Upper lobe of right lung (tissue), 1 donor: ENCODE measurements at regions not wholly inside any gene's neighbourhood (a gene's known extent, or its start where the extent isn't known, plus 50 kb on each side); places are given as distances from the start of the nearest gene placed in this dataset.

Source experiments
- ATAC-seq: fragments of 200-7000 bp; cut with Tn5 transposase; one replicate; pipeline ENCODE4 v1.9.1; 2020; ENCODE audit warnings: mild to moderate bottlenecking, moderate library complexity
- DNase-seq: peaks from one replicate; pipeline ENCODE4 v3.0.0-alpha.2; 2020
- H3K27ac ChIP-seq: fragments of 200-600 bp; one replicate; pipeline ENCODE4 v1.8.0; 2022
- H3K27me3 ChIP-seq: fragments of 200-600 bp; one replicate; pipeline ENCODE4 v1.8.0; 2022; ENCODE audit warnings: mild to moderate bottlenecking
- H3K36me3 ChIP-seq: fragments of 200-600 bp; one replicate; pipeline ENCODE4 v1.8.0; 2022
- H3K4me1 ChIP-seq: fragments of 200-600 bp; one replicate; pipeline ENCODE4 v1.8.0; 2022
- H3K4me3 ChIP-seq: fragments of 200-600 bp; one replicate; pipeline ENCODE4 v1.8.0; 2022; ENCODE audit warnings: mild to moderate bottlenecking
- H3K9me3 ChIP-seq: fragments of 200-600 bp; one replicate; pipeline ENCODE4 v1.8.0; 2022
- CTCF ChIP-seq: fragments of 200-600 bp; IDR thresholded peaks from one replicate; pipeline ENCODE4 v1.8.0; 2022; ENCODE audit warnings: antibody characterized with exemption
- intact Hi-C: fragments of 100-400 bp; cut with DNase I; formaldehyde crosslinking; loops from one replicate; pipeline ENCODE4 v1.11.0; 2022
- donor health status: DM: no; HTN: yes; CAD: no; lungs with severe emphysema.

GRCh38 chr21:22758478-22758877 is 1760.3 kb downstream of the NCAM2 start:
- Histone ChIP-seq H3K36me3 (no peaks in the 10 kb centered on the region), H3K27me3 (no peaks in the 10 kb centered on the region), H3K4me3 (no peak overlapping the region), H3K27ac (no peak overlapping the region), H3K4me1 (no peaks in the 10 kb centered on the region), H3K9me3 (no peaks in the 10 kb centered on the region)
- ATAC-seq (no peak), DNase-seq (no peak)
- no peak for TF ChIP-seq CTCF
- intact Hi-C loops: no loop called here

- Histone ChIP-seq H3K36me3 (no peaks in the 10 kb centered on the region), H3K9me3 (no peaks in the 10 kb centered on the region), H3K27me3 (no peaks in the 10 kb centered on the region), H3K4me3 (no peak overlapping the region), H3K27ac (no peak overlapping the region), H3K4me1 (no peaks in the 10 kb centered on the region)
- intact Hi-C loops: no loop called here
- ATAC-seq (no peak), DNase-seq (no peak)
- no peak for TF ChIP-seq CTCF
Measured at GRCh38 chr21:22762463-22762862, 1764.3 kb downstream of the NCAM2 start.

- ATAC-seq (no peak), DNase-seq (no peak)
- no peaks in the 10 kb centered on the region for H3K36me3 ChIP-seq
- H3K9me3 ChIP-seq: no peaks in the 10 kb centered on the region
- TF ChIP-seq CTCF: no peak
- H3K27ac ChIP-seq: no peak overlapping the region
- H3K4me1 ChIP-seq: no peaks in the 10 kb centered on the region
- intact Hi-C loops: no loop called here
- H3K27me3 ChIP-seq: no peaks in the 10 kb centered on the region
- no peak overlapping the region for H3K4me3 ChIP-seq
Measured at GRCh38 chr21:22763442-22763841, 1765.2 kb downstream of the NCAM2 start.

- no peak for DNase-seq
- no peak overlapping the region for H3K27ac ChIP-seq
- H3K27me3 ChIP-seq: no peaks in the 10 kb centered on the region
- H3K36me3 ChIP-seq: no peaks in the 10 kb centered on the region
- intact Hi-C loops: no loop called here
- H3K4me1 ChIP-seq: no peaks in the 10 kb centered on the region
- no peak for ATAC-seq
- H3K4me3 ChIP-seq: no peak overlapping the region
- no peak for TF ChIP-seq CTCF
- H3K9me3 ChIP-seq: no peaks in the 10 kb centered on the region
Measured at GRCh38 chr21:22764222-22764621, 1766.0 kb downstream of the NCAM2 start.

- no peak overlapping the region for H3K27ac ChIP-seq
- ATAC-seq (no peak), DNase-seq (no peak)
- H3K9me3 ChIP-seq: no peaks in the 10 kb centered on the region
- intact Hi-C loops: no loop called here
- no peak for TF ChIP-seq CTCF
- no peaks in the 10 kb centered on the region for H3K4me1 ChIP-seq
- no peak overlapping the region for H3K4me3 ChIP-seq
- no peaks in the 10 kb centered on the region for H3K36me3 ChIP-seq
- H3K27me3 ChIP-seq: no peaks in the 10 kb centered on the region
Measured at GRCh38 chr21:22791376-22791775, 1793.2 kb downstream of the NCAM2 start.

GRCh38 chr21:22791986-22792560 is 1793.9 kb downstream of the NCAM2 start:
- H3K27me3 ChIP-seq: no peaks in the 10 kb centered on the region
- ATAC-seq (no peak), DNase-seq (no peak)
- H3K36me3 ChIP-seq: no peaks in the 10 kb centered on the region
- H3K4me1 ChIP-seq: no peaks in the 10 kb centered on the region
- H3K9me3 ChIP-seq: no peaks in the 10 kb centered on the region
- no peak overlapping the region for H3K27ac ChIP-seq
- TF ChIP-seq CTCF: peak; percentile 83
- intact Hi-C loops: no loop called here
- no peak overlapping the region for H3K4me3 ChIP-seq
